NCI-H748 (cell line): ENCODE measurements at regions not wholly inside any gene's neighbourhood (a gene's known extent, or its start where the extent isn't known, plus 50 kb on each side); places are given as distances from the start of the nearest gene placed in this dataset.
A peak's percentile ranks its signal among the peaks of the same experiment; 100 is the strongest.

Source experiments
- DNase-seq: peaks from one replicate; lab custom pipeline; 2025; ENCODE audit not compliant: unreplicated experiment; lab: John Stamatoyannopoulos, UW

DNA sequence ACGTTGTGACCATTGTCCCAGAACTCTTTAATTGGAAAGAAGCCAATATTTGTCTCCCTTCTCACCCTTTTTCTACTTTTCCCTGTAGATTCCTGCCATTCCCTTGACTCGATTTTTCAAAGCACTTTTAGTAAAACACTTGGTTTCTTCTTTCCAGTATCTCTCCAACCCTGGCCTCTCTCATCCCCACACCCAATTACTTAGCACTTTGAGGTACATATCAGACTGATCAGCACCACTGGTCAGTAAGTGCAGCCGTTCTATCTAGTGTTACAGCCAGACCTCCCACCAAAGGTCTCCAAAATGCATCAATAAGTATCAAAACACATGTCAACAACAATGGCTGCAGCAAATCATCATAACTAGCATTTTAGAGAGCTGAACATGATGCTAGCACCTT, 141.9 kb downstream of the BTG1 start:
- no peak for DNase-seq

GRCh38 chr12:92002673-92003382, 142.8 kb downstream of the BTG1 start:
- DNase-seq: no peak

DNA sequence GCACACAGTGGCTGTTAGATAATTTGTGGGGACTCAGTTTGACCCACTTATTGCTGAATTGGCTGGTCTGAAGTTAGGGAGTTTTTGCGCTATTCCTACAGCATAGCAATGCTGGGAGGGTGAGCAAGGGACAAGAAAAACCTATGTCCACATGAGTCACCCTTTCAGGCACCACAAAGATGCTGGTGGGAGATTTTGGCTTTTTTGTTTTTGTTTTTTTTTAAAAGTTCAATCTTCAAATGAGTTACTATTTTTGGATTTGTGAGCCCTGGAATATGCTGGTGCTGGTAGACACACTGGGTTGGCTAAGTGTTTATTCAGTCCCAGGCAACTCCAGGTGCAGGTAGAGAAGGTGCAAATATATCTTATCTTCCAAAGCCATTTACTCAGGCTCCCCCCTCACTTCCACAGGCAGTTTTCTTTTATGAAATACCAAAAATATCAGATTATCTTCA, 143.4 kb downstream of the BTG1 start:
- no peak for DNase-seq

DNA sequence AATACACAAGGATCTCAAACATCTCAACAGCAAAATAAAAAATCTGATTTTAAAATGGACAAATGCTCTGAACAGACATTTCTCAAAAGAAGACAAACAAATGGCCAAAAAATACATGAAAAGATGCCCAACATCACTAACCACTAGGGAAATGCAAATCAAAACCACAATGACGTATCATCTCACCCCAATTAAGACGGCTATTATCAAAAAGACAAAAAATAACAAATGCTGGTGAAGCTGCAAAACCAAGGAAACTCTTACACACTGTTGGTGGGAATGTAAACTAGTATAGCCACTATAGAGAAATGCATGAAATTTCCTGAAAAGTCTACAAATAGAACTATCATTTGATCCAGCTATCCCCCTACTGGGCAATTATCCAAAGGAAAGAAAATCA, 145.0 kb downstream of the BTG1 start:
- no peak for DNase-seq

DNA sequence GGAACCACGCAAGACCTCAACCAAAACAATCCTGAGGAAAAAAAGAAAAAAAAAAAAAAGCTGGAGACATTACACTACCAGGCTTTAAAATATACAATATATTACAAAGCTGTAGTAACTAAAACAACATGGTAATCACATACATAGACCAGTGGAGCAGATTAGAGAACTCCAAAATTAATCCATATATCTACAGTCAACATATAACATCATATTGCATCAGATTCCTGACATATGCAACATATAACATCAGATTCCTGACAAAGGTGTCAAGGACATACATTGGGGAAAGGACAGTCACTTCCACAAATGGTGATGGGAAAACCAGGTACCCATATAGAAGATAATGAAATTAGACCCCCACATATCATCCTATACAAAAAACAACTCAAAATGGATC, 145.8 kb downstream of the BTG1 start:
- no peak for DNase-seq

GRCh38 chr12:91998316-91998715, 147.3 kb downstream of the BTG1 start:
- DNase-seq: no peak

GRCh38 chr12:91994208-91994797, 151.3 kb downstream of the BTG1 start:
- DNase-seq: no peak

DNA sequence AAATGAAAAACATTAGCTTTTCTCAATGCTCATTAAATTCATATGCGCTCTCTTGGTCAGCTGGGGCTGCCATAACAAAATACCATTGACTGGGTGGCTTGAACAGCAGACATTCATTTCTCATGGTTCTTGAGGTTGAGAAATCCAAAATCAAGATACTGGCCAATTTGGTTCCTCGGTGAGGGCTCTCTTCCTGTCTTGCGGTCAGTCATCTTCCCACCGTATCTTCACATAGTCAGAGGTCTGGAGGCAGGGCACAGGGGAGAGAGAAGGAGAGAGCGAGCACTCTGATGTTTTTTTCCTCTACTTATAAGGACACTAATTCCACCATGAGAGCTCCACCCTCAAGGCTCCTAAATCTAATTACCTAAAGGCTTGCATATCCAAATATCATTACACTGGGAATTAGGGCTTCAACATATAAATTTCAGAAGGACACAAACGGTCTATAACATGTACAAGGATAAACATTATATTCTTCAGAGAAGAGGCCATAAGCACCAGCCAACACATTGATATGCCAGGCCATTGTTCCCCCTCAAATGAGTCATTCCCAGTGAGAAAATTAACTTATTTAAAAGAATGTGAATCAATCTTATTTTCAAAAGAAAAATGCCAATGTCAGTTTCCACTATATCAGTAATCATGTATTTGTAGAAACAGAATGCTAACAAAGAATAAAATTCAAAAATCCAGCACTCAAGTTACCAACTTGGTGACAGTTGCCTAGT, 152.2 kb downstream of the BTG1 start:
- no peak for DNase-seq

DNA sequence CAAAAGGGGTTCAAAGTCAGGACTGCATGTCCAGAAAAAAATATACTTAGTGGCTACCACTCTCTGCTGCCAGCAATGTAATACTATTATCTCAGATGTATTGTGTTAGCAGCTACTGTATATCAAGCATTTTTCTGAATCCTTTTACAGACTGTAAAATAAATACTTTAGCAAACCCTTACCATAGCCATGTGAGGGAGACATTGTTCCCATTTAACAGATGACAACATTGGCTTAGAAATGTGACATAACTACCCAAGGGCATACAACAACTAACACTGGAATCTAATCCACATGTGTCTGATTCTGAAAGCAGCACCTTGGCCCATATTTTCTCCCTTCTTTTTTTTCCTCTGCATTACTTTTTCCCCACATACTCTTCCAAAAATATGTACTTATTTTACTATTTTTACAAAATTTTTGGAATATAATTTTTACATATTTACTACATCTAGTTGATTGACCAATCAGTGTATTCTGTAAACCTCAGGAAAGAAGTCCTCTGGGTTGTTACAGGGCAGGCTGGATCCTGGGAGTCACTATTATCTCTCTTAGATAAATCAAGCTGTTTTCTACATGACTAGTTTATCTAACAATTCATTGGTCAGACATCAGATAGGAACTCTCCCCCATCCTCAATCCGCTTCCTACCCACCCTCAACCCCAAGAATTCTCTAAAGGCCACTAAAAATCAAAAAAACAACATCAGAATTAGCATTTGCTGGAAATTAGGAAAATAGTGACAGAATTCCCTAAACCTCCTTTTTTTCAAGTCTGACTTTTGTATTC, 154.1 kb downstream of the BTG1 start:
- no peak for DNase-seq

GRCh38 chr12:91990525-91990924, 155.1 kb downstream of the BTG1 start:
- no peak for DNase-seq

GRCh38 chr12:91989143-91989542, 156.5 kb downstream of the BTG1 start:
- no peak for DNase-seq

GRCh38 chr12:91988086-91988923, 157.3 kb downstream of the BTG1 start:
- DNase-seq: no peak

DNA sequence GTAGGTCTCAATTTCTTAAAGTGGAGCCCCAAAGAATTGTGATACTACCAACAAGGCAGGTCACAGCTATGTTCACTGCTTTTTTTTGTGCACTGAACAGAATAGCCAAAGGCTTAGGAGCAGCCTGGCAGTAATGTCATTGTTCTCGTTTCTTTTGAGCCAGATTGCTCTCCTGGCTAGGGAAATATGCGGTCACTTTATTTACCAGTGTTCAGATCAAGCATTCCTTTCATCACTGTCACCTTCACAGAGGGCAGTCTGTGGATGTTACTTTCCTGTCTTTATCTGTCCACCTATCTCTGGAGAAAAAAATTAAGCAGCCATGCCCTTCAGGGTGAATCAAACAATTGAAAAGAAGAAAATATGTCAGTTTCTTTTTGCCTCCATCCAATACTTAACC, 159.6 kb downstream of the BTG1 start:
- no peak for DNase-seq

GRCh38 chr12:91985002-91985787, 160.5 kb downstream of the BTG1 start:
- DNase-seq: no peak

DNA sequence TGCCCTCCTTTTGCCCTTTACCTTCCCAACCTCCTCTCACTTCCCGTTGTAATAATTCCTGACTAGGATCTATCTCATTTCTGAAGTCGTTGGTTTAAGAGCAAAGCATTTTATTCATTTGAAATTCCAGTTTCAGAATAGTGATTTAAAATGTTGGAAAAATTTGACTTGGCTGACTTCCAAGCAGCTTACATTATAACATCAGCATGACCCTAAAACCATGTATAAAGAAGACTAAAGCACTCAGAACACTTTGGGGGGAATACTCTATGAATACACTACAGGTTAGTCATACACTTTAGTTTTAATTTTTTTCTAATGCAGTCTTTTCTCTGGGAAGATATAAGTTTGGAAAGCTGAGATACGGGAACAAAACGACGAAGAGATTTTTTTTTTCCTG, 161.1 kb downstream of the BTG1 start:
- DNase-seq: peak; percentile 41

DNA sequence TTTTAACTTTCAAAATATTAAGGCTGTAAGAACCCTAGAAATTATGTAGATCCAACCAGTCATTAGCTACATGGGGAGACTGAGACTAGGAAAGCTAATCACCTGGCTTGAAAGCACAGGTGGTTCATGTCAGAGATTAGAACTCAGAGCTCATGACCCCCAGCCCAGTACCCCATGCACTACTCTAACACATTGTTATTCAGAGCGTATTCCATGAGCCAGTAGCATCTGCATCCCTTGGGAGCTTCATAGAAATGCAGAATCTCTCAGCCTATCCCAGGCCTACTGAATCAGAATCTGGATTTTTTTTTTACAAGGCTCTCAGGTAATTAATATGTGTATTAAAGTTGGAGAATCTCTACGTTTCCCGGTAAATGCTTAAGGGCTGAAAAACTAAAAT, 161.7 kb downstream of the BTG1 start:
- DNase-seq: no peak

DNA sequence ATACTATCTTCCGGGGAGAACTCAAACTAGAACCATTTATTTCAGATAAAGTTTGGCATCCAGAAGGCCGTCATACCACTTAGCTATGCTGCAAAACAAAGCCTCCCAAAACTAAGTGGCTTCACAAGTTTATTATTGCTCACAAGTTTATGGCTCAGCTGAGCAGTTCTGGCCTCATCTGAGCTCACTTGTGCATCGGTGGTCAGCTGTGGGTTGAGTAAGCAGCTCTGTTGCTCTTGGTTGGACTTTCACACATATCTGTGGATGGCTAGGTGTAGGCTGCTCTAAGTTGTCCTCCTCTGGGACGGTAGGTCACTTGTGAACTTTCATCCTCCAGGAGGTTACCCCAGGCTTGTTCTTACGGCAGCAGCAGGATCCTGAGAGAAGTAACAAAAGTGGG, 162.7 kb downstream of the BTG1 start:
- DNase-seq: no peak

DNA sequence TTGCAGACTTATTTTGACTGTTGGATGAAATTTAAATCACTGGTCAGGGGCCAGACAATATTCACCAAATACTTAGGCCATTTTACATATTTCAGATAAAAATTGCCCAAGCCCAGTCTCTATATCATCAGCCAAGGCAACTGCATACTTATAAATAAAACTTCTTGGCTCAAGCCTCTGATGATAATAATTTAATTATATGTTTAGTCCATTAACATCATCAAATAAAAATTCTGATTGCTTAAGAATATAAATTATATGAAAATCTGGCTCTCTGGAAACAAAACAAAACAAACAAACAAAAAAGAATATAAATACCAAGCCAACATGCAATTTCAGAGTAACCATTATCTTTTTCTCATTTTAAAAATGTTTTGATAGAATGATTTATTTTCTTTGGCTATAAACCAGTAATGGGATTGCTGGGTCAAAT, 165.2 kb downstream of the BTG1 start:
- no peak for DNase-seq

GRCh38 chr12:91978143-91978542, 167.5 kb downstream of the BTG1 start:
- DNase-seq: no peak

GRCh38 chr12:91975891-91976290, 169.8 kb downstream of the BTG1 start:
- DNase-seq: no peak
